GM19455 (cell line): ENCODE measurements at regions not wholly inside any gene's neighbourhood (a gene's known extent, or its start where the extent isn't known, plus 50 kb on each side); places are given as distances from the start of the nearest gene placed in this dataset.

ENCODE experiments used
- ATAC-seq: cut with Tn5 transposase; IDR thresholded peaks from one replicate; pipeline ENCODE4 v1.9.1; 2021; ENCODE audit not compliant: unreplicated experiment

GRCh38 chr16:73614131-73614530, 566.2 kb upstream of the ZFHX3 start:
- ATAC-seq, result no peak

GRCh38 chr16:73610605-73611156, 562.8 kb upstream of the ZFHX3 start:
- no peak for ATAC-seq

- no peak for ATAC-seq
Measured at GRCh38 chr16:73610160-73610559, 562.2 kb upstream of the ZFHX3 start.

- ATAC-seq, result no peak
Measured at GRCh38 chr16:73608911-73609310, 561.0 kb upstream of the ZFHX3 start.

- no peak for ATAC-seq
Measured at GRCh38 chr16:73605309-73605708, 557.4 kb upstream of the ZFHX3 start.

GRCh38 chr16:73601911-73602310, 554.0 kb upstream of the ZFHX3 start:
- no peak for ATAC-seq

- no peak for ATAC-seq
Measured at GRCh38 chr16:73599870-73600269, 551.9 kb upstream of the ZFHX3 start.

GRCh38 chr16:73599351-73599750, 551.4 kb upstream of the ZFHX3 start:
- no peak for ATAC-seq

GRCh38 chr16:73584157-73584556, 536.2 kb upstream of the ZFHX3 start:
- no peak for ATAC-seq

GRCh38 chr16:73572135-73572828, 524.4 kb upstream of the ZFHX3 start:
- ATAC-seq, result no peak

- ATAC-seq, result no peak
Measured at GRCh38 chr16:73569266-73569980, 521.5 kb upstream of the ZFHX3 start.

GRCh38 chr16:73568769-73569168, 520.8 kb upstream of the ZFHX3 start:
- no peak for ATAC-seq

GRCh38 chr16:73565925-73566324, 518.0 kb upstream of the ZFHX3 start:
- ATAC-seq, result no peak

GRCh38 chr16:73565263-73565662, 517.3 kb upstream of the ZFHX3 start:
- no peak for ATAC-seq

- no peak for ATAC-seq
Measured at GRCh38 chr16:73563709-73564108, 515.8 kb upstream of the ZFHX3 start.

GRCh38 chr16:73560497-73560896, 512.6 kb upstream of the ZFHX3 start:
- no peak for ATAC-seq

GRCh38 chr16:73558219-73558618, 510.3 kb upstream of the ZFHX3 start:
- ATAC-seq, result no peak

GRCh38 chr16:73553941-73554660, 506.2 kb upstream of the ZFHX3 start:
- ATAC-seq, result no peak

GRCh38 chr16:73549984-73550631, 502.2 kb upstream of the ZFHX3 start:
- ATAC-seq, result no peak

- ATAC-seq, result no peak
Measured at GRCh38 chr16:73547552-73548403, 499.9 kb upstream of the ZFHX3 start.
